ENCODE measurements at regions not wholly inside any gene's neighbourhood (a gene's known extent, or its start where the extent isn't known, plus 50 kb on each side); places are given as distances from the start of the nearest gene placed in this dataset.

- no peak for TF ChIP-seq CTCF (IDR thresholded peaks at IDR 0.05; ENCODE audit: borderline replicate concordance, control extremely low read depth, extremely low read depth, insufficient read depth, missing control alignments)
- in situ Hi-C loops (cut with MboI; ENCODE audit: low sequenced_read_pairs, unreplicated experiment), result no loop called here
- no peak for DNase-seq (ENCODE audit: low spot score)
Measured at GRCh38 chr20:39777610-39778009, 815.5 kb downstream of the DHX35 start.

DNA sequence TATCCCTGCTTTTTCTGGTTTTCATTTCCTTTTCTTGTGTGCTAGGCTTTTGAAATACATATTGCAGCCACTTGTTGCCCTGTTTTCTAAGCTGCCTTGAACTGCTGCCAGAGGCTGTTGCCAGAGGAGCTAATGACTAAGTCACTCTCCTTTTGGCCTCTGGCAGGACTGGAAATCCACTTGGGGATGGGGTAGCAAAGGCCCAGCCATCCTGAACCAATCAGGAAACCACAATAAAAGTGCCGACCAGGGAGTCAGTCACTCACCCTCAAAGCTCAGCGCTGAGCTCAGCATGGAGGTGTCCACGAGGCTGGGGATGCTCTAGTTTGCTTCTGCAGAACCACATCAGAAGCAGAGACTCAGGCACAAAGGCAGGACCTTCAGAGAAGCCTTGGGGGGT, 813.0 kb downstream of the DHX35 start:
- DNase-seq (ENCODE audit: low spot score), result no peak
- in situ Hi-C loops (cut with MboI; ENCODE audit: low sequenced_read_pairs, unreplicated experiment), result no loop called here
- TF ChIP-seq CTCF (IDR thresholded peaks at IDR 0.05; ENCODE audit: borderline replicate concordance, control extremely low read depth, extremely low read depth, insufficient read depth, missing control alignments), result no peak

GRCh38 chr20:39773380-39774000, 811.3 kb downstream of the DHX35 start:
- no peak for TF ChIP-seq CTCF (IDR thresholded peaks at IDR 0.05; ENCODE audit: borderline replicate concordance, control extremely low read depth, extremely low read depth, insufficient read depth, missing control alignments)
- in situ Hi-C loops (cut with MboI; ENCODE audit: low sequenced_read_pairs, unreplicated experiment), result no loop called here
- DNase-seq (ENCODE audit: low spot score), result no peak

- DNase-seq (ENCODE audit: low spot score), result no peak
- in situ Hi-C loops (cut with MboI; ENCODE audit: low sequenced_read_pairs, unreplicated experiment), result no loop called here
- no peak for TF ChIP-seq CTCF (IDR thresholded peaks at IDR 0.05; ENCODE audit: borderline replicate concordance, control extremely low read depth, extremely low read depth, insufficient read depth, missing control alignments)
Measured at GRCh38 chr20:39767352-39767751, 805.2 kb downstream of the DHX35 start.

DNA sequence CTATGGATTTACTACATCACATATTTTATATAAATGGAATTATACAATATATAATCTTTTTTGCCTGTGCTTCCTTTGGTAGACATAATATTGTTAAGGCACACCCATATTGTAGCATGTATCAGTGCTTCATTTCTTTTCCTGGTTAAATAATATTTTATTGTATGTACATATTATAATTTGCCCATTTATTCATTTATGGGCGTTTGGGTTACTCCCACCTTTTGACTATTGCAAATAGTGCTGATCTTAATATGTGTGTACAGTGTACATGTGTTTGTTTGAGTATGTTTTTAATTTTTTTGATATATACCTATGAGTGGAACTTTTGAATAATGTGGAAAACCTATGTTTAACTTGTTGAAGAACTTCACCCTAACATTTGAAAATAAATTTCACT, 804.2 kb downstream of the DHX35 start:
- no peak for TF ChIP-seq CTCF (IDR thresholded peaks at IDR 0.05; ENCODE audit: borderline replicate concordance, control extremely low read depth, extremely low read depth, insufficient read depth, missing control alignments)
- no peak for DNase-seq (ENCODE audit: low spot score)
- in situ Hi-C loops (cut with MboI; ENCODE audit: low sequenced_read_pairs, unreplicated experiment), result no loop called here

DNA sequence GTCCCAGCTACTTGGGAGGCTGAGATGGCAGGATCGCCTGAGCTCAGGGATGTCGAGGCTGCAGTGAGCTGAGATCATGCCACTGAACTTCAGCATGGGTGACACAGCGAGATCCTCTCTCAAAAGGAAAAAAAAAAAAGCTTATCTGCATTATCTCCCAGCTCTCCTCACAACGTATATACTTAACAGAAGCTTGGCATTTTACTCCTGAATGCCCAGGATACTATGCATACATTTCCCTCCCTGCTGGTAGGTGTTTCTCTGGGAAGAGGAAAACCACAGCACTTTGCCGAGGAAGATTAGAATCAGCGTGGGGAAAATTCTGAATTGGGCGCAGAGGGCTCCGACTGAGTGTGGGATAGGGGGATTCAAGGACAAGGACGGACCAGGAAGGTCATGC, 800.6 kb downstream of the DHX35 start:
- no peak for TF ChIP-seq CTCF (IDR thresholded peaks at IDR 0.05; ENCODE audit: borderline replicate concordance, control extremely low read depth, extremely low read depth, insufficient read depth, missing control alignments)
- DNase-seq (ENCODE audit: low spot score), result no peak
- in situ Hi-C loops (cut with MboI; ENCODE audit: low sequenced_read_pairs, unreplicated experiment), result no loop called here
